Osteocyte (in vitro differentiated cells): ENCODE measurements at regions not wholly inside any gene's neighbourhood (a gene's known extent, or its start where the extent isn't known, plus 50 kb on each side); places are given as distances from the start of the nearest gene placed in this dataset.

ENCODE experiments used
- DNase-seq: peaks from one replicate; pipeline ENCODE4 v3.0.0; 2021; ENCODE audit warnings: mixed read lengths; ENCODE audit not compliant: unreplicated experiment; ENCODE audit errors: extremely low spot score
- H3K27ac Mint-ChIP-seq: one replicate; pipeline ENCODE4 v1.8.0; 2021; ENCODE audit warnings: mild to moderate bottlenecking, mixed read lengths; ENCODE audit not compliant: unreplicated experiment
- H3K27me3 Mint-ChIP-seq: one replicate; pipeline ENCODE4 v1.8.0; 2021; ENCODE audit warnings: mixed read lengths; ENCODE audit not compliant: unreplicated experiment
- H3K36me3 Mint-ChIP-seq: one replicate; pipeline ENCODE4 v1.8.0; 2021; ENCODE audit warnings: mixed read lengths; ENCODE audit not compliant: unreplicated experiment
- H3K4me1 Mint-ChIP-seq: one replicate; pipeline ENCODE4 v1.8.0; 2021; ENCODE audit warnings: mixed read lengths; ENCODE audit not compliant: unreplicated experiment
- H3K4me3 Mint-ChIP-seq: one replicate; pipeline ENCODE4 v1.8.0; 2021; ENCODE audit warnings: mild to moderate bottlenecking, moderate library complexity, mixed read lengths; ENCODE audit not compliant: unreplicated experiment
- H3K9me3 Mint-ChIP-seq: one replicate; pipeline ENCODE4 v1.8.0; 2021; ENCODE audit warnings: mixed read lengths; ENCODE audit not compliant: unreplicated experiment
- TF ChIP-seq, protein P1 (sequence below): fragments of 200-600 bp; sonication (generic); IDR thresholded peaks from 2 replicates; pipeline ENCODE4 v1.5.0; 2021; ENCODE audit warnings: antibody characterized with exemption, mild to moderate bottlenecking, moderate library complexity

DNA sequence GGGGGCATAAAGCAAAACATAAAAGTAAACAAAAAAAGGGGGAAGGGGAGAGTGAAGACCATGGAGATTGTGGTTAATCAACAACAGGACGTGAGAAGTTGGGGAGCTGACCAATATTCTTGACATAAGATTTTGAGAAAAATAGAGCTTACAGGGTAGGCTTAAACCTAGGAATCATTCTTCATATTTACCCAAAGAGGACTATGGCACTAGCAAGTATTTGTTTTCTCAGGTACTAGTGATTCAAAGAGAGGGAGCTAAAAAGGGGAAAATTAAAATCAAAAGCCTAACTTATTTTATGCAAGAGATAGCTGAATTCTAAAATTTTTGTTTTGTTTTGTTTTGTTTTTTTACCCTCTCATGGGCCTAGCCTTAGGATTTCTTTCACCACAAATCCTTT lies 427.5 kb downstream of the PIK3R1 start:
- TF ChIP-seq, protein P1, sequence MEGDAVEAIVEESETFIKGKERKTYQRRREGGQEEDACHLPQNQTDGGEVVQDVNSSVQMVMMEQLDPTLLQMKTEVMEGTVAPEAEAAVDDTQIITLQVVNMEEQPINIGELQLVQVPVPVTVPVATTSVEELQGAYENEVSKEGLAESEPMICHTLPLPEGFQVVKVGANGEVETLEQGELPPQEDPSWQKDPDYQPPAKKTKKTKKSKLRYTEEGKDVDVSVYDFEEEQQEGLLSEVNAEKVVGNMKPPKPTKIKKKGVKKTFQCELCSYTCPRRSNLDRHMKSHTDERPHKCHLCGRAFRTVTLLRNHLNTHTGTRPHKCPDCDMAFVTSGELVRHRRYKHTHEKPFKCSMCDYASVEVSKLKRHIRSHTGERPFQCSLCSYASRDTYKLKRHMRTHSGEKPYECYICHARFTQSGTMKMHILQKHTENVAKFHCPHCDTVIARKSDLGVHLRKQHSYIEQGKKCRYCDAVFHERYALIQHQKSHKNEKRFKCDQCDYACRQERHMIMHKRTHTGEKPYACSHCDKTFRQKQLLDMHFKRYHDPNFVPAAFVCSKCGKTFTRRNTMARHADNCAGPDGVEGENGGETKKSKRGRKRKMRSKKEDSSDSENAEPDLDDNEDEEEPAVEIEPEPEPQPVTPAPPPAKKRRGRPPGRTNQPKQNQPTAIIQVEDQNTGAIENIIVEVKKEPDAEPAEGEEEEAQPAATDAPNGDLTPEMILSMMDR = no peak
- Mint-ChIP-seq H3K4me3 (no peak overlapping the region), H3K4me1 (no peaks in the 10 kb centered on the region), H3K27me3 (peaks cover 13% of the 10 kb centered on the region), H3K9me3 (peaks cover 10% of the 10 kb centered on the region), H3K36me3 (no peaks in the 10 kb centered on the region), H3K27ac (no peak overlapping the region)
- DNase-seq = no peak

DNA sequence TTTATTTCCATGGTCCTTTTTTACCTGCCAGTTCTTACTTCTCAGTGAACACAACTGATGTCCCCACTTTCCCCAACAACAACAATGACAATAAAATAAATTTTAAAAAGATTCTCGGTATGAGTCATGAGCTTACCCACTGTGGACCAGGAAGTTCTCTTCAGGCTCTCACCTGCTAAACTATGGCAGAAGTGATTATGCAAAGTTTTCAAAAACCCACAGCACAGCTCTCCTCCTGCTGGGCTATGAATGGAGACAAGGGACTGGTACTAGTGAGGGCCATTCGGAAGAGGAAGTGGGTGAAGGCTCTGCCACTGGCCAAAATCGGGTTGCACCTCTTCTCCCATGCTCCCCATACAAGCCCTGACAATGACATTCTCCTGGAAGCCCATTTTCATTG lies 429.4 kb downstream of the PIK3R1 start:
- Mint-ChIP-seq H3K36me3 (no peaks in the 10 kb centered on the region), H3K4me1 (no peaks in the 10 kb centered on the region), H3K9me3 (peaks cover 10% of the 10 kb centered on the region), H3K27me3 (peaks cover 13% of the 10 kb centered on the region), H3K4me3 (no peak overlapping the region), H3K27ac (no peak overlapping the region)
- TF ChIP-seq, protein P1 = no peak
- no peak for DNase-seq

DNA sequence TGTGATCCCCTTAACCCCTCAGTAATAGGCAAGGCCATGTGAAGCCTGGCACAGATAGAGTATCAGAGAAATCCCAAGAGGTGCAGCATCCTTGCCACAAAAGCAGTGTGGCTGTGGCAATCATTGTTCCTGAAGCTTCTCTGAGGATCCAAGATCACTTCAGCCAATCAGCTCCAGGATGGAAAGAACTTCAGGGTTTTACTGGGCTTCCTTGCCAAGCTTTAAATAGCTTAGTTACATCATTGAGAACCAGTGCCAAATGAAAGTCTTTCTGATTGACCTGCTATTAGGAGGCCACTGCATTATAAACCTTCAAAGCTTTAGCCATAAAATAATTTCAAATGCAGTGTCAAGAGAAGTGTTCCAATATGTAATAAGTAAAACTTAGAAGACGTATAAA lies 430.6 kb downstream of the PIK3R1 start:
- H3K27me3 Mint-ChIP-seq = peaks cover 4% of the 10 kb centered on the region
- H3K27ac Mint-ChIP-seq = no peak overlapping the region
- peaks cover 10% of the 10 kb centered on the region for H3K9me3 Mint-ChIP-seq
- no peak for DNase-seq
- TF ChIP-seq, protein P1 = no peak
- no peak overlapping the region for H3K4me3 Mint-ChIP-seq
- no peaks in the 10 kb centered on the region for H3K36me3 Mint-ChIP-seq
- H3K4me1 Mint-ChIP-seq = peaks cover 2% of the 10 kb centered on the region

DNA sequence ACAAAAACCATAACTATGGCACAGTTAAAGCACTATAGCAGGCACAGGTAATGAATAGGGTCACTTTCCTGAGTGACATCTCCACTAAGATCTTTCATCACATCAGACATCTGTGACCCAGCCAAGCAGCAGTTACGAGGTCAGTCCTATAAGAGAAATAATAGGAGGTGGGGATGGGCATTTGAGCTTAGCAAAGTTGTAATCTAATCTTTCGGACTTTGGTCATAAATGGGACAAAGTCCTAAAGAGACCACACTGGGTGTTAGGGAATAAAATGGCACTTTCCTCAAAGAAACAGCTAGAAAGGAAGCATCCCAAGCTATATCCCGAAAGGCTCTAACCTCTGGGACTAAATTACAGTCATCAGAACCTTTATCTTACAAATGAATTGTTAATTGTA lies 432.2 kb downstream of the PIK3R1 start:
- no peak for DNase-seq
- Mint-ChIP-seq H3K27me3 (no peaks in the 10 kb centered on the region), H3K36me3 (no peaks in the 10 kb centered on the region), H3K27ac (no peak overlapping the region), H3K9me3 (no peaks in the 10 kb centered on the region), H3K4me3 (no peak overlapping the region), H3K4me1 (peaks cover 10% of the 10 kb centered on the region)
- TF ChIP-seq, protein P1 = no peak

DNA sequence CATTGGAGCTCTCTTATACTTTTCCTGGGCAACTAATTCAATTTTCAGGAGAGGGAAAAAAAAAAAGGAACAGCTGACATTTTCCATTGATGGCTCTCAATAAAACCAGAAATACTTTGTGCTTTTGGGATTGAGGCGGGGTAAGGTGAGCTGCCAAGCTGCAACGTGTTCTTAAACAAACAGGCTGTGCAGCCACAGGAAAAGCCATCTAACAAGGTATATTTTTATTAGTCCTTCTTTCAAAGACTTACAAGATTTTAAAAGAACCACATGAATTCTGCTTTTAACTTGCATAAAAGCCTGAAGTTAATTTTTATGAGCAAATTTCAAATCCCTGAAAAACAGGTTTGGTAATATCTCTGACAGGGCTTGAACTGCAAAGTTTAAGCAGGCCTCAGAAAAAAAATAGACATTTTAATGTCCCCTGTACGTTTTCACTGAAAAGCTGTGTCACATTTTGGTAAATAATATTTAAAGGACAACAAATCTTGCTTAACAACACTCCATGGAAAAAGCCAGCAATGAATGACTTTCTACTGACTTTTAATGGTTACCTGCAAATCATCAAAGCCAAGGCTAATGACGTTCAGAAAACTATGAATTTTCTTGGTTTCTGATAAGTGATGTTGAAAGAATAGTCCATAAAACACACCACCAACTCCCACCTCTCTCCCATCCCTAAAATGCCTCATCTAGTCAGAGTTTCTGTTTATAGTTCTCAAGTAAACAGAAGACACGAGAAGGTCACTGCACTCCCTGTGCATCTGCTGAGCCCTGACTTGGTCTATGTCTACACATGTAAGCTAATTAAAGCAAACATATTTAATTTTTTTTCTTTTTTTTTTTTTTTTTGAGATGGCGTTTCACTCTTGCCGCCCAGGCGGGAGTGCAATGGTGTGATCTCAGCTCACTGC lies 433.6 kb downstream of the PIK3R1 start:
- TF ChIP-seq, protein P1 = no peak

More for the DNA sequence above, 433.6 kb downstream of the PIK3R1 start:
- DNase-seq = no peak
- Mint-ChIP-seq H3K9me3 (no peaks in the 10 kb centered on the region), H3K27ac (no peak overlapping the region), H3K27me3 (no peaks in the 10 kb centered on the region), H3K36me3 (no peaks in the 10 kb centered on the region), H3K4me3 (no peak overlapping the region), H3K4me1 (peaks cover 15% of the 10 kb centered on the region)
